Upper lobe of right lung (tissue), 1 donor: ENCODE measurements at regions not wholly inside any gene's neighbourhood (a gene's known extent, or its start where the extent isn't known, plus 50 kb on each side); places are given as distances from the start of the nearest gene placed in this dataset.
"Not testable (repeated sequence)": the region's sequence is repeated elsewhere in the genome, so short reads cannot be mapped to it uniquely, and the experiment has no call there.

Source experiments
- ATAC-seq: fragments of 200-7000 bp; cut with Tn5 transposase; one replicate; pipeline ENCODE4 v1.9.1; 2020; ENCODE audit warnings: mild to moderate bottlenecking, moderate library complexity
- DNase-seq: peaks from one replicate; pipeline ENCODE4 v3.0.0-alpha.2; 2020
- H3K27ac ChIP-seq: fragments of 200-600 bp; one replicate; pipeline ENCODE4 v1.8.0; 2022
- H3K27me3 ChIP-seq: fragments of 200-600 bp; one replicate; pipeline ENCODE4 v1.8.0; 2022; ENCODE audit warnings: mild to moderate bottlenecking
- H3K36me3 ChIP-seq: fragments of 200-600 bp; one replicate; pipeline ENCODE4 v1.8.0; 2022
- H3K4me1 ChIP-seq: fragments of 200-600 bp; one replicate; pipeline ENCODE4 v1.8.0; 2022
- H3K4me3 ChIP-seq: fragments of 200-600 bp; one replicate; pipeline ENCODE4 v1.8.0; 2022; ENCODE audit warnings: mild to moderate bottlenecking
- H3K9me3 ChIP-seq: fragments of 200-600 bp; one replicate; pipeline ENCODE4 v1.8.0; 2022
- CTCF ChIP-seq: fragments of 200-600 bp; IDR thresholded peaks from one replicate; pipeline ENCODE4 v1.8.0; 2022; ENCODE audit warnings: antibody characterized with exemption
- intact Hi-C: fragments of 100-400 bp; cut with DNase I; formaldehyde crosslinking; loops from one replicate; pipeline ENCODE4 v1.11.0; 2022
- donor health status: DM: no; HTN: yes; CAD: no; lungs with severe emphysema.

- H3K9me3 ChIP-seq, result no peaks in the 10 kb centered on the region
- intact Hi-C loops, result no loop called here
- no peaks in the 10 kb centered on the region for H3K36me3 ChIP-seq
- no peak for DNase-seq
- no peaks in the 10 kb centered on the region for H3K4me1 ChIP-seq
- H3K4me3 ChIP-seq, result no peak overlapping the region
- no peak for TF ChIP-seq CTCF
- H3K27ac ChIP-seq, result no peak overlapping the region
- ATAC-seq, result no peak
- no peaks in the 10 kb centered on the region for H3K27me3 ChIP-seq
Measured at GRCh38 chr10:3566627-3567026, 218.4 kb downstream of the KLF6 start.

- no peak for TF ChIP-seq CTCF
- no peaks in the 10 kb centered on the region for H3K36me3 ChIP-seq
- H3K9me3 ChIP-seq, result no peaks in the 10 kb centered on the region
- no peaks in the 10 kb centered on the region for H3K27me3 ChIP-seq
- no peak overlapping the region for H3K4me3 ChIP-seq
- H3K27ac ChIP-seq, result no peak overlapping the region
- intact Hi-C loops, result no loop called here
- H3K4me1 ChIP-seq, result no peaks in the 10 kb centered on the region
- no peak for ATAC-seq
- no peak for DNase-seq
Measured at GRCh38 chr10:3564346-3565002, 220.5 kb downstream of the KLF6 start.

- TF ChIP-seq CTCF, result no peak
- no peak overlapping the region for H3K4me3 ChIP-seq
- ATAC-seq (no peak), DNase-seq (no peak)
- H3K4me1 ChIP-seq, result no peaks in the 10 kb centered on the region
- no peak overlapping the region for H3K27ac ChIP-seq
- H3K27me3 ChIP-seq, result no peaks in the 10 kb centered on the region
- no peaks in the 10 kb centered on the region for H3K9me3 ChIP-seq
- H3K36me3 ChIP-seq, result no peaks in the 10 kb centered on the region
- intact Hi-C loops, result no loop called here
Measured at GRCh38 chr10:3563298-3563697, 221.7 kb downstream of the KLF6 start.

DNA sequence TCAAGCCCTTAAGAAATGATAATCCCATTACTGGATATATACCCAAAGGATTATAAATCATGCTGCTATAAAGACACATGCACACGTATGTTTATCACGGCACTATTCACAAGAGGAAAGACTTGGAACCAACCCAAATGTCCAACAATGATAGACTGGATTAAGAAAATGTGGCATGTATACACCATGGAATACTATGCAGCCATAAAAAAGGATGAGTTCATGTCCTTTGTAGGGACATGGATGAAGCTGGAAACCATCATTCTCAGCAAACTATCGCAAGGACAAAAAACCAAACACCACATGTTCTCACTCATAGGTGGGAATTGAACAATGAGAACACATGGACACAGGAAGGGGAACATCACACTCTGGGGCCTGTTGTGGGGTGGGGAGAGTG, 224.4 kb downstream of the KLF6 start:
- H3K4me3 ChIP-seq, H3K27me3 ChIP-seq, ATAC-seq, H3K9me3 ChIP-seq, H3K27ac ChIP-seq, H3K4me1 ChIP-seq, H3K36me3 ChIP-seq, intact Hi-C loops, DNase-seq: not testable (repeated sequence)

- no peak for TF ChIP-seq CTCF
- Histone ChIP-seq H3K27me3 (no peaks in the 10 kb centered on the region), H3K27ac (no peak overlapping the region), H3K4me1 (no peaks in the 10 kb centered on the region), H3K36me3 (no peaks in the 10 kb centered on the region), H3K4me3 (no peak overlapping the region), H3K9me3 (no peaks in the 10 kb centered on the region)
- ATAC-seq, result no peak
- no peak for DNase-seq
- intact Hi-C loops, result no loop called here
Measured at GRCh38 chr10:3559527-3559926, 225.5 kb downstream of the KLF6 start.

GRCh38 chr10:3559011-3559410, 226.0 kb downstream of the KLF6 start:
- Histone ChIP-seq H3K4me1 (no peaks in the 10 kb centered on the region), H3K9me3 (no peaks in the 10 kb centered on the region), H3K4me3 (no peak overlapping the region), H3K36me3 (no peaks in the 10 kb centered on the region), H3K27me3 (no peaks in the 10 kb centered on the region), H3K27ac (no peak overlapping the region)
- DNase-seq (no peak), ATAC-seq (no peak)
- intact Hi-C loops, result no loop called here
- TF ChIP-seq CTCF, result no peak

- H3K27me3 ChIP-seq, ATAC-seq, H3K36me3 ChIP-seq, H3K4me1 ChIP-seq, DNase-seq, intact Hi-C loops, H3K9me3 ChIP-seq: not testable (repeated sequence)
- peak overlapping the region; percentile 24 for H3K27ac ChIP-seq
- H3K4me3 ChIP-seq, result peak overlapping the region; percentile 28
Measured at GRCh38 chr10:3556191-3557017, 228.6 kb downstream of the KLF6 start.
